Astrocyte of the spinal cord (primary cell): ENCODE measurements at regions not wholly inside any gene's neighbourhood (a gene's known extent, or its start where the extent isn't known, plus 50 kb on each side); places are given as distances from the start of the nearest gene placed in this dataset.

Experiments
- DNase-seq: peaks from one replicate; pipeline ENCODE4 v3.0.0; 2011; ENCODE audit warnings: low read depth, low spot score
- H3K4me3 ChIP-seq: 2 replicates; pipeline ENCODE4 v1.5.1; 2011; ENCODE audit warnings: low read depth, mild to moderate bottlenecking, low read length, moderate library complexity
- CTCF ChIP-seq: IDR thresholded peaks from 2 replicates; pipeline ENCODE4 v1.5.1; 2012; ENCODE audit warnings: low read depth, mild to moderate bottlenecking, low read length, inconsistent platforms
- in situ Hi-C: cut with HindIII; loops from 2 replicates; pipeline ENCODE4 v1.10.0; 2017; ENCODE audit warnings: low sequenced_read_pairs

GRCh38 chr2:156170929-156171328, 161.6 kb downstream of the NR4A2 start:
- H3K4me3 ChIP-seq = no peak overlapping the region
- DNase-seq = no peak
- in situ Hi-C loops = no loop called here
- no peak for TF ChIP-seq CTCF

GRCh38 chr2:156165742-156166141, 166.8 kb downstream of the NR4A2 start:
- in situ Hi-C loops = no loop called here

GRCh38 chr2:156164091-156164720, 168.3 kb downstream of the NR4A2 start:
- TF ChIP-seq CTCF = no peak
- in situ Hi-C loops = no loop called here
- DNase-seq = no peak
- no peak overlapping the region for H3K4me3 ChIP-seq

More at GRCh38 chr2:156165742-156166141, 166.8 kb downstream of the NR4A2 start:
- no peak overlapping the region for H3K4me3 ChIP-seq
- TF ChIP-seq CTCF = no peak
- no peak for DNase-seq

- TF ChIP-seq CTCF = no peak
- DNase-seq = no peak
- H3K4me3 ChIP-seq = no peak overlapping the region
- in situ Hi-C loops = no loop called here
Observed at GRCh38 chr2:156158808-156159207, 173.7 kb downstream of the NR4A2 start.

GRCh38 chr2:156157670-156158069, 174.9 kb downstream of the NR4A2 start:
- H3K4me3 ChIP-seq = no peak overlapping the region
- in situ Hi-C loops = no loop called here
- no peak for TF ChIP-seq CTCF
- DNase-seq = no peak

GRCh38 chr2:156156580-156156979, 175.9 kb downstream of the NR4A2 start:
- H3K4me3 ChIP-seq = no peak overlapping the region
- peak; percentile 7 for TF ChIP-seq CTCF
- DNase-seq = no peak
- in situ Hi-C loops = no loop called here
